ENCODE measurements at regions not wholly inside any gene's neighbourhood (a gene's known extent, or its start where the extent isn't known, plus 50 kb on each side); places are given as distances from the start of the nearest gene placed in this dataset.

DNA sequence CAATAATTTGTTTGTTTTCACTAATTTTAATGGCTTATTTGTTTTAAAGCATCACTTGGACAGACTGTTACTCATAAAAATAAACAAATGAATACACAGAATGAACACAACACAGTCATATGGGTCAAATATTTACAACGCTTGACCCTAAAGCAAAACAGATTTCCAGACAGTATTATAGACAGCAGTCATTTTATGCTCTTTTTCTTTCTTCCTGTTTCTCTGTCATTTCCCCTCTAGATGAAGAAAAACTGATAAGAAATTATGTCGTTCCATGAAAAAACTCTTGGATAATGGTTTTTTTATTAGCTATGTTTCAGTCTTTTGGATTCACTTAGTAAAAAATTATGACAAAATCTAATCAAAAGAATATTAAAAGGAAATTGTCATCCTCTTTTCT lies 297.3 kb upstream of the NEGR1 start:
- TF ChIP-seq, protein P1, sequence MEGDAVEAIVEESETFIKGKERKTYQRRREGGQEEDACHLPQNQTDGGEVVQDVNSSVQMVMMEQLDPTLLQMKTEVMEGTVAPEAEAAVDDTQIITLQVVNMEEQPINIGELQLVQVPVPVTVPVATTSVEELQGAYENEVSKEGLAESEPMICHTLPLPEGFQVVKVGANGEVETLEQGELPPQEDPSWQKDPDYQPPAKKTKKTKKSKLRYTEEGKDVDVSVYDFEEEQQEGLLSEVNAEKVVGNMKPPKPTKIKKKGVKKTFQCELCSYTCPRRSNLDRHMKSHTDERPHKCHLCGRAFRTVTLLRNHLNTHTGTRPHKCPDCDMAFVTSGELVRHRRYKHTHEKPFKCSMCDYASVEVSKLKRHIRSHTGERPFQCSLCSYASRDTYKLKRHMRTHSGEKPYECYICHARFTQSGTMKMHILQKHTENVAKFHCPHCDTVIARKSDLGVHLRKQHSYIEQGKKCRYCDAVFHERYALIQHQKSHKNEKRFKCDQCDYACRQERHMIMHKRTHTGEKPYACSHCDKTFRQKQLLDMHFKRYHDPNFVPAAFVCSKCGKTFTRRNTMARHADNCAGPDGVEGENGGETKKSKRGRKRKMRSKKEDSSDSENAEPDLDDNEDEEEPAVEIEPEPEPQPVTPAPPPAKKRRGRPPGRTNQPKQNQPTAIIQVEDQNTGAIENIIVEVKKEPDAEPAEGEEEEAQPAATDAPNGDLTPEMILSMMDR (IDR thresholded peaks at IDR 0.05) = no peak
- TF ChIP-seq POLR2AphosphoS5 (IDR thresholded peaks at IDR 0.05) = no peak

Measured in sigmoid colon (tissue), 4 donors.